OCI-LY3 (cell line): ENCODE measurements at regions not wholly inside any gene's neighbourhood (a gene's known extent, or its start where the extent isn't known, plus 50 kb on each side); places are given as distances from the start of the nearest gene placed in this dataset.

Source experiments
- H2AFZ ChIP-seq: fragments of 200-600, 300-600 bp; shearing (Covaris generic); 2 replicates; pipeline ENCODE4 v1.6.0; 2014; ENCODE audit warnings: antibody characterized with exemption, low read depth, low read length
- H3K27ac ChIP-seq: fragments of 200-600, 300-600 bp; sonication (generic); 2 replicates; pipeline ENCODE4 v1.5.1; 2014; ENCODE audit warnings: mild to moderate bottlenecking, low read length, moderate library complexity, mixed read lengths
- H3K27me3 ChIP-seq: fragments of 200-600, 300-600 bp; sonication (generic); 2 replicates; pipeline ENCODE4 v1.6.1; 2014; ENCODE audit warnings: low read depth, low read length, mixed read lengths
- H3K36me3 ChIP-seq: fragments of 200-600, 300-600 bp; sonication (generic); replicated peaks from 2 replicates; pipeline ENCODE3; 2014; ENCODE audit warnings: low read depth, low read length, mixed read lengths
- H3K4me1 ChIP-seq: fragments of 300-600, 200-600 bp; sonication (generic); 2 replicates; pipeline ENCODE4 v1.6.1; 2014; ENCODE audit warnings: low read length, mixed read lengths
- H3K4me2 ChIP-seq: fragments of 200-600, 300-600 bp; sonication (generic); 2 replicates; pipeline ENCODE4 v1.6.1; 2014; ENCODE audit warnings: low read length, mixed read lengths
- H3K4me3 ChIP-seq: fragments of 300-600, 200-600 bp; sonication (generic); 2 replicates; pipeline ENCODE4 v1.5.1; 2014; ENCODE audit warnings: antibody characterized with exemption, mild to moderate bottlenecking, low read length, moderate library complexity
- H3K79me2 ChIP-seq: fragments of 300-600, 200-600 bp; shearing (Covaris generic); 2 replicates; pipeline ENCODE4 v1.6.1; 2014; ENCODE audit warnings: mild to moderate bottlenecking, low read length, mixed read lengths
- H3K9ac ChIP-seq: fragments of 300-600, 200-600 bp; shearing (Covaris generic); 2 replicates; pipeline ENCODE4 v1.6.0; 2014; ENCODE audit warnings: mild to moderate bottlenecking, low read length, moderate library complexity
- H3K9me3 ChIP-seq: fragments of 200-600, 300-600 bp; shearing (Covaris generic); 2 replicates; pipeline ENCODE4 v1.6.1; 2014; ENCODE audit warnings: low read length, mixed read lengths; ENCODE audit not compliant: insufficient read depth
- H4K20me1 ChIP-seq: fragments of 200-600, 300-600 bp; sonication (generic); 2 replicates; pipeline ENCODE4 v1.6.1; 2016; ENCODE audit warnings: low read length, mixed read lengths; ENCODE audit not compliant: insufficient read depth
- EZH2phosphoT487 ChIP-seq: fragments of 200-600 bp; shearing (Covaris generic); IDR thresholded peaks from 2 replicates; pipeline ENCODE4 v1.6.1; 2018; ENCODE audit warnings: antibody characterized with exemption, mixed run types, low read depth
- TF ChIP-seq, protein P1 (sequence below): fragments of 200-600, 300-600 bp; sonication (generic); IDR thresholded peaks from 2 replicates; pipeline ENCODE4 v1.5.1; 2014; ENCODE audit warnings: antibody characterized with exemption, low read length, low read depth

DNA sequence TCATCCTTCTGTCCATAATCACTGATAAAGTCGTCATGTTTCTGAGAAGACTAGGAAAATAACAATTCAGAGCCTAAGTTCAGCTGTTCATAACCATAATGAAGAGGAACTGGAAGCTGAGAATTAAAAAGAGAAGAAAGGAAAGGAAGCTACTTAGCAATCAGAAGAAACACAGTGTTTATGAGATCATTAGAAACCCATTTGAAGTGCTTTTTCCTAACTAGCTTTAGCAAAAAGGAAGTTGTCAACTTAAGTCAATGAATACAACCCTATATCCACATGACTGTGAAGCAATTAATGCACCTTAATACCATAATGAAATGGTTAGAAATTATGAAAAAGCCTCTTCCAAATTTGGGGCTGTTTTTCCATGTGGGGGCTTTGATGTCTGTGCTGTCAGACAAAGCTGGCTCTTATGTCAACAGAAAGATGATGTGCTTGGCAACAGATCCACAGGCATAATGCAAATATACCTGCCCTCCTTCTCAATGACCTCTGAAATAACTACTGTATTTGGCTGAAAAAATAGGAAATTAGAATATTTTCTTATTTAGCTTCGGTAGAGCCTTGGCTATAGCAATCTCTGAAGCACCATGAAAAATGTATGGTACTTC is 463.5 kb downstream of the RASEF start:
- no peaks in the 10 kb centered on the region for H3K27me3 ChIP-seq
- H3K27ac ChIP-seq, result no peak overlapping the region
- TF ChIP-seq, protein P1, sequence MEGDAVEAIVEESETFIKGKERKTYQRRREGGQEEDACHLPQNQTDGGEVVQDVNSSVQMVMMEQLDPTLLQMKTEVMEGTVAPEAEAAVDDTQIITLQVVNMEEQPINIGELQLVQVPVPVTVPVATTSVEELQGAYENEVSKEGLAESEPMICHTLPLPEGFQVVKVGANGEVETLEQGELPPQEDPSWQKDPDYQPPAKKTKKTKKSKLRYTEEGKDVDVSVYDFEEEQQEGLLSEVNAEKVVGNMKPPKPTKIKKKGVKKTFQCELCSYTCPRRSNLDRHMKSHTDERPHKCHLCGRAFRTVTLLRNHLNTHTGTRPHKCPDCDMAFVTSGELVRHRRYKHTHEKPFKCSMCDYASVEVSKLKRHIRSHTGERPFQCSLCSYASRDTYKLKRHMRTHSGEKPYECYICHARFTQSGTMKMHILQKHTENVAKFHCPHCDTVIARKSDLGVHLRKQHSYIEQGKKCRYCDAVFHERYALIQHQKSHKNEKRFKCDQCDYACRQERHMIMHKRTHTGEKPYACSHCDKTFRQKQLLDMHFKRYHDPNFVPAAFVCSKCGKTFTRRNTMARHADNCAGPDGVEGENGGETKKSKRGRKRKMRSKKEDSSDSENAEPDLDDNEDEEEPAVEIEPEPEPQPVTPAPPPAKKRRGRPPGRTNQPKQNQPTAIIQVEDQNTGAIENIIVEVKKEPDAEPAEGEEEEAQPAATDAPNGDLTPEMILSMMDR, result no peak
- no peak for TF ChIP-seq EZH2phosphoT487
- no peak overlapping the region for H2AFZ ChIP-seq
- H3K9ac ChIP-seq, result no peak overlapping the region
- no peaks in the 10 kb centered on the region for H3K36me3 ChIP-seq
- no peak overlapping the region for H3K4me3 ChIP-seq
- H3K4me2 ChIP-seq, result peak overlapping the region; percentile 35
- H3K79me2 ChIP-seq, result no peaks in the 10 kb centered on the region
- no peaks in the 10 kb centered on the region for H4K20me1 ChIP-seq
- H3K9me3 ChIP-seq, result no peaks in the 10 kb centered on the region
- peaks cover 17% of the 10 kb centered on the region for H3K4me1 ChIP-seq

DNA sequence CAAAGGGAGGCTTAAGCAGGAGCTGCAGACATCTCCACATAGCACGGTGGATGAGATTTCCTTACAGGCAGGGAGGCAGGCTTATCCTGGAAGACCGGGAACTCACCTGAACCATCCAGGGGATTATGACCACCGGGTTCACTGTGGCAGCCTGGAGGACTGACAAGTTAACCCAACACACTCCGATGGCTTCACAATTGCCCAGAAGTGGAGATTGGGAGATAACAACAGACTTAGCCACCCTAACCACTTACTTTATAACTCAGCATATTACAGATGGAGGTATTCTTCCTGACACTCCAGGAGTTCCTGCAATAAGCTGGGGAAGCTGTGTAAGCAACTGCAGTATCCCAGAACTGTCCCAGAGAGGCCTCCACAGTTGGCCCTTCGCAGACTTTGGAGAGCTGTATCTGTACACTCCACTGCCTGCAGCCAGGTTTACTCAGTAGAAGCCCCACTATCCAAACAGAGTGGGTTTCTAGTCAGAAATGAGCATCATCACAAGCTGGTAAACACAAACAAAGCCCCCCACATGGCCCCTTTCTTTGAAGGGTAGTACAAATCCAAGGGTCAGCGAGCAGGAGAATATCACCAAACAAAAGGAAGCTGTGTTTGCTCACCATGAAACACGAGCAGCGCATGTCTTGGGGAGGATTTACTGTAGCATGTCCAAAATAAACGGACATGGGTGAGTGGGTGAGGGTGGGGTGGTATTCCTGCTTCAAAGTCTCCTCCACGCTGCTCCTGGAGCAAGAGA is 462.2 kb downstream of the RASEF start:
- Histone ChIP-seq H3K4me2 (no peak overlapping the region), H2AFZ (no peak overlapping the region), H3K27ac (no peak overlapping the region), H4K20me1 (no peaks in the 10 kb centered on the region), H3K4me3 (no peak overlapping the region), H3K36me3 (no peaks in the 10 kb centered on the region), H3K4me1 (peaks cover 17% of the 10 kb centered on the region), H3K79me2 (no peaks in the 10 kb centered on the region), H3K9ac (no peak overlapping the region), H3K27me3 (no peaks in the 10 kb centered on the region), H3K9me3 (no peaks in the 10 kb centered on the region)
- TF ChIP-seq, protein P1, result no peak
- TF ChIP-seq EZH2phosphoT487, result no peak

DNA sequence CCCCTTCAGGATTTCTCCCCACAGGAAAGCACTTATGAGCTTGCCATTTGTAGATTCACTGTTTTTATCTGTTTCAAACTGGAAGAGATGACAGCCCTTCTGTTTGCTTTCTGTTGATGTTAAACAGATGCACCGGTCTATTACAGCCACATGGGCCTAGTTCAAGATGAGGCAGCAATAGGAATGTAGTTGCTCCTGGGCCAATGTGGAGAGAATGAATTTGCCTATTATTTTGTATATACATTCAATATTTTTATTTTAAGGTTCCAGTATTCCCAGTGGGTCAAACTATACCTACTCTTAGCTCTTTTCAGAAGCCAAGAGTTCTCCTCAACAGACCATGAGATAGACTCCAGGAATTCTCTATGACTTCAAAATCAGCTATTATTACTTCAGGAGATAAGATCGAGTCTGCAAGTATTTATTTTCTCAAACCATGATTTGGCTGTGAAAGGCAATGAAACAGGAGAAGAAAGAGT is 461.6 kb downstream of the RASEF start:
- Histone ChIP-seq H2AFZ (no peak overlapping the region), H3K27ac (no peak overlapping the region), H3K9me3 (no peaks in the 10 kb centered on the region), H3K4me2 (no peak overlapping the region), H3K27me3 (no peaks in the 10 kb centered on the region), H3K4me1 (peaks cover 17% of the 10 kb centered on the region), H3K4me3 (no peak overlapping the region), H4K20me1 (no peaks in the 10 kb centered on the region), H3K9ac (no peak overlapping the region), H3K79me2 (no peaks in the 10 kb centered on the region), H3K36me3 (no peaks in the 10 kb centered on the region)
- TF ChIP-seq EZH2phosphoT487, result no peak
- TF ChIP-seq, protein P1, result no peak

DNA sequence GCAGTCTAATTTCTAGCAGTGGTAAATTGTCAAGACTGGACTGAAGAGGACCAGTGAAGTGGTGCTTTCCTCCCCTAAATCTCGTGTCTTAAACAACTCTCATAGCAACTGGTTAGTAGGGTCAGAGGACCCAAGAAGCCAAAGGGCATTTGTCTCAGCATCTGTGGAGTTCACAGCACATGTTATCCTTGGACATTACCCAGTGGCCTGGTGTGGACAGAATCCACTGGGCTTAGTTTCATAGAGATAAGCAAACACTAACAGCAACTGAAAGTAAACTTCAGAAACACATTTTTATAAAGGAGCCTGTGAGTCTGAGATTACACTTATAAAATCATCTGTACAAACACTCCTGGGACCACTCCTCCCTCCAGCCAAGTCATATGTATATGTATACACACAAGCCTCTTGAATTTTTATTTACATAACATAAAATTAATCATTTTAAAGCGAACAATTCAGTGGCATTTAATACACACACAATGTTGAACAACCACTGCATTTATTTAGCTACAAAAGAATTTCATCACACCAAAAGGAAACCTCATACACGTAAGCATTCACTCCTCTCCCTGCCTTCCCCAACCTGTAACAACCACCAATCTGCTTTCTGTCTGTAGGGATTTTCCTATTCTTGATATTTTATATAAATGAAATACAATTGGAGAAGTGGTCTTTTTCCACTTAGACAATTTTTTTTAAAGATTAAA is 457.8 kb downstream of the RASEF start:
- TF ChIP-seq EZH2phosphoT487, result no peak
- TF ChIP-seq, protein P1, result no peak
- Histone ChIP-seq H2AFZ (no peak overlapping the region), H3K79me2 (no peaks in the 10 kb centered on the region), H3K36me3 (no peaks in the 10 kb centered on the region), H3K4me1 (peaks cover 1% of the 10 kb centered on the region), H3K27me3 (peaks cover 9% of the 10 kb centered on the region; the same call in 1 of the 2 replicates), H3K9me3 (no peaks in the 10 kb centered on the region), H3K4me2 (no peak overlapping the region), H3K27ac (no peak overlapping the region), H3K9ac (no peak overlapping the region), H3K4me3 (no peak overlapping the region), H4K20me1 (no peaks in the 10 kb centered on the region)
